ENCODE measurements at regions not wholly inside any gene's neighbourhood (a gene's known extent, or its start where the extent isn't known, plus 50 kb on each side); places are given as distances from the start of the nearest gene placed in this dataset.

- no peak for DNase-seq
- no peaks in the 10 kb centered on the region for H3K36me3 Mint-ChIP-seq (ENCODE audit: low read depth)
- no peaks in the 10 kb centered on the region for H3K27me3 Mint-ChIP-seq
- no peak overlapping the region for H3K4me3 Mint-ChIP-seq
- no peak for ATAC-seq
- POLR2A ChIA-PET, result no interaction called here
- TF ChIP-seq CTCF (IDR thresholded peaks at IDR 0.05), result no peak
- peaks cover 11% of the 10 kb centered on the region for H3K4me1 Mint-ChIP-seq (ENCODE audit: low read depth)
- H3K27ac Mint-ChIP-seq, result no peak overlapping the region
- intact Hi-C loops (cut with micrococcal nuclease), result no loop called here
- no peaks in the 10 kb centered on the region for H3K9me3 Mint-ChIP-seq
- CTCF ChIA-PET, result no interaction called here
Observed at GRCh38 chr1:98391175-98391574, 270.3 kb upstream of the SNX7 start.

GRCh38 chr1:98389809-98390208 is 271.7 kb upstream of the SNX7 start:
- POLR2A ChIA-PET, result no interaction called here
- no peaks in the 10 kb centered on the region for H3K9me3 Mint-ChIP-seq
- ATAC-seq, result no peak
- peaks cover 11% of the 10 kb centered on the region for H3K4me1 Mint-ChIP-seq (ENCODE audit: low read depth)
- CTCF ChIA-PET, result no interaction called here
- no peak overlapping the region for H3K4me3 Mint-ChIP-seq
- TF ChIP-seq CTCF (IDR thresholded peaks at IDR 0.05), result no peak
- H3K27ac Mint-ChIP-seq, result no peak overlapping the region
- no peaks in the 10 kb centered on the region for H3K36me3 Mint-ChIP-seq (ENCODE audit: low read depth)
- intact Hi-C loops (cut with micrococcal nuclease), result no loop called here
- no peaks in the 10 kb centered on the region for H3K27me3 Mint-ChIP-seq
- DNase-seq, result no peak

GRCh38 chr1:98388441-98388840 is 273.1 kb upstream of the SNX7 start:
- DNase-seq (peak; percentile 49), ATAC-seq (peak; percentile 81)
- H3K4me3 Mint-ChIP-seq, result no peak overlapping the region
- POLR2A ChIA-PET, result no interaction called here
- no peak for TF ChIP-seq CTCF (IDR thresholded peaks at IDR 0.05)
- H3K27me3 Mint-ChIP-seq, result no peaks in the 10 kb centered on the region
- CTCF ChIA-PET, result no interaction called here
- no peaks in the 10 kb centered on the region for H3K9me3 Mint-ChIP-seq
- H3K27ac Mint-ChIP-seq, result peak overlapping the region; percentile 50
- intact Hi-C loops (cut with micrococcal nuclease), result no loop called here
- H3K36me3 Mint-ChIP-seq (ENCODE audit: low read depth), result no peaks in the 10 kb centered on the region
- peaks cover 11% of the 10 kb centered on the region for H3K4me1 Mint-ChIP-seq (ENCODE audit: low read depth)

GRCh38 chr1:98387701-98388100 is 273.8 kb upstream of the SNX7 start:
- POLR2A ChIA-PET, result no interaction called here
- ATAC-seq, result no peak
- no peak for TF ChIP-seq CTCF (IDR thresholded peaks at IDR 0.05)
- CTCF ChIA-PET, result no interaction called here
- peak overlapping the region; percentile 32 for H3K27ac Mint-ChIP-seq
- H3K27me3 Mint-ChIP-seq, result no peaks in the 10 kb centered on the region
- H3K36me3 Mint-ChIP-seq (ENCODE audit: low read depth), result no peaks in the 10 kb centered on the region
- intact Hi-C loops (cut with micrococcal nuclease), result no loop called here
- no peak for DNase-seq
- no peak overlapping the region for H3K4me3 Mint-ChIP-seq
- H3K4me1 Mint-ChIP-seq (ENCODE audit: low read depth), result peaks cover 11% of the 10 kb centered on the region
- H3K9me3 Mint-ChIP-seq, result no peaks in the 10 kb centered on the region

GRCh38 chr1:98386675-98387440 is 274.7 kb upstream of the SNX7 start:
- H3K27me3 Mint-ChIP-seq, result no peaks in the 10 kb centered on the region
- DNase-seq (no peak), ATAC-seq (no peak)
- TF ChIP-seq CTCF (IDR thresholded peaks at IDR 0.05), result no peak
- no peak overlapping the region for H3K27ac Mint-ChIP-seq
- no peaks in the 10 kb centered on the region for H3K36me3 Mint-ChIP-seq (ENCODE audit: low read depth)
- no peaks in the 10 kb centered on the region for H3K9me3 Mint-ChIP-seq
- ChIA-PET CTCF (no interaction called here), POLR2A (no interaction called here)
- no peak overlapping the region for H3K4me3 Mint-ChIP-seq
- peaks cover 11% of the 10 kb centered on the region for H3K4me1 Mint-ChIP-seq (ENCODE audit: low read depth)
- intact Hi-C loops (cut with micrococcal nuclease), result no loop called here

Data from activated CD8-positive, alpha-beta T cell treated with anti-CD3 and anti-CD28 coated beads for 36 hours (primary cell).